Suppressor macrophage treated with lipopolysaccharide for 4 hours (primary cell): ENCODE measurements at regions not wholly inside any gene's neighbourhood (a gene's known extent, or its start where the extent isn't known, plus 50 kb on each side); places are given as distances from the start of the nearest gene placed in this dataset.

ENCODE experiments used
- DNase-seq: peaks from one replicate; pipeline ENCODE4 v3.0.0-alpha.2; 2020

- no peak for DNase-seq
These were observed 120.1 kb downstream of the ASCL4 start for GRCh38 chr12:107894589-107894988.

- no peak for DNase-seq
These were observed 121.5 kb downstream of the ASCL4 start for GRCh38 chr12:107895966-107896365.

GRCh38 chr12:107900588-107900987 is 126.1 kb downstream of the ASCL4 start:
- no peak for DNase-seq

- DNase-seq = peak; percentile 49
These were observed 129.0 kb downstream of the ASCL4 start for GRCh38 chr12:107903341-107904061.

GRCh38 chr12:107906707-107907106 is 132.2 kb downstream of the ASCL4 start:
- DNase-seq = no peak

- DNase-seq = peak; percentile 67
These were observed 138.0 kb downstream of the ASCL4 start for GRCh38 chr12:107912421-107913004.

- DNase-seq = no peak
These were observed 140.0 kb downstream of the ASCL4 start for GRCh38 chr12:107914460-107914977.

- no peak for DNase-seq
These were observed 143.7 kb downstream of the ASCL4 start for GRCh38 chr12:107917912-107918800.

GRCh38 chr12:107921062-107921461 is 146.6 kb downstream of the ASCL4 start:
- no peak for DNase-seq

GRCh38 chr12:107925125-107925524 is 150.6 kb downstream of the ASCL4 start:
- DNase-seq = no peak

- peak; percentile 2 for DNase-seq
These were observed 154.9 kb downstream of the ASCL4 start for GRCh38 chr12:107929436-107929835.

GRCh38 chr12:107931761-107932160 is 157.3 kb downstream of the ASCL4 start:
- DNase-seq = no peak

- no peak for DNase-seq
These were observed 163.9 kb downstream of the ASCL4 start for GRCh38 chr12:107938446-107938845.

GRCh38 chr12:107948391-107948945 is 174.0 kb downstream of the ASCL4 start:
- DNase-seq = no peak

GRCh38 chr12:107951024-107951423 is 176.5 kb downstream of the ASCL4 start:
- no peak for DNase-seq

GRCh38 chr12:107955966-107956643 is 173.0 kb upstream of the WSCD2 start:
- DNase-seq = no peak

- no peak for DNase-seq
These were observed 171.6 kb upstream of the WSCD2 start for GRCh38 chr12:107957459-107957858.

GRCh38 chr12:107963635-107964034 is 165.5 kb upstream of the WSCD2 start:
- DNase-seq = no peak

GRCh38 chr12:107967170-107967569 is 161.9 kb upstream of the WSCD2 start:
- no peak for DNase-seq

GRCh38 chr12:107973950-107974349 is 155.1 kb upstream of the WSCD2 start:
- DNase-seq = no peak

GRCh38 chr12:107976331-107976730 is 152.8 kb upstream of the WSCD2 start:
- no peak for DNase-seq

- no peak for DNase-seq
These were observed 150.9 kb upstream of the WSCD2 start for GRCh38 chr12:107978201-107978600.

- DNase-seq = no peak
These were observed 150.4 kb upstream of the WSCD2 start for GRCh38 chr12:107978641-107979040.
